ENCODE measurements at regions not wholly inside any gene's neighbourhood (a gene's known extent, or its start where the extent isn't known, plus 50 kb on each side); places are given as distances from the start of the nearest gene placed in this dataset.
A peak's percentile ranks its signal among the peaks of the same experiment; 100 is the strongest.

GRCh38 chr2:8541636-8542035 lies 140.2 kb upstream of the ID2 start:
- Mint-ChIP-seq H3K4me1 (ENCODE audit: unreplicated experiment) (peaks cover 65% of the 10 kb centered on the region), H3K9me3 (no peaks in the 10 kb centered on the region), H3K36me3 (no peaks in the 10 kb centered on the region), H3K4me3 (peak overlapping the region; percentile 42), H3K27ac (peak overlapping the region; percentile 97), H3K27me3 (no peaks in the 10 kb centered on the region)
- no peak for DNase-seq (ENCODE audit: extremely low spot score, unreplicated experiment)
- no peak for TF ChIP-seq CTCF (conservative IDR thresholded peaks at IDR 0.05)

- peaks cover 67% of the 10 kb centered on the region for H3K4me1 Mint-ChIP-seq (ENCODE audit: unreplicated experiment)
- no peak for DNase-seq (ENCODE audit: extremely low spot score, unreplicated experiment)
- H3K27me3 Mint-ChIP-seq, result no peaks in the 10 kb centered on the region
- H3K4me3 Mint-ChIP-seq, result no peak overlapping the region
- no peaks in the 10 kb centered on the region for H3K9me3 Mint-ChIP-seq
- no peaks in the 10 kb centered on the region for H3K36me3 Mint-ChIP-seq
- TF ChIP-seq CTCF (conservative IDR thresholded peaks at IDR 0.05), result no peak
- H3K27ac Mint-ChIP-seq, result no peak overlapping the region
Observed at GRCh38 chr2:8542381-8543059, 139.3 kb upstream of the ID2 start.

GRCh38 chr2:8543060-8543382 lies 138.8 kb upstream of the ID2 start:
- Mint-ChIP-seq H3K36me3 (no peaks in the 10 kb centered on the region), H3K9me3 (no peaks in the 10 kb centered on the region), H3K4me3 (no peak overlapping the region), H3K4me1 (ENCODE audit: unreplicated experiment) (peaks cover 65% of the 10 kb centered on the region), H3K27me3 (no peaks in the 10 kb centered on the region), H3K27ac (no peak overlapping the region)
- DNase-seq (ENCODE audit: extremely low spot score, unreplicated experiment), result no peak
- no peak for TF ChIP-seq CTCF (conservative IDR thresholded peaks at IDR 0.05)

- DNase-seq (ENCODE audit: extremely low spot score, unreplicated experiment), result no peak
- no peak overlapping the region for H3K27ac Mint-ChIP-seq
Observed at GRCh38 chr2:8543383-8544170, 138.3 kb upstream of the ID2 start.

GRCh38 chr2:8544171-8544785 lies 137.6 kb upstream of the ID2 start:
- no peaks in the 10 kb centered on the region for H3K36me3 Mint-ChIP-seq
- no peak overlapping the region for H3K27ac Mint-ChIP-seq
- no peak for DNase-seq (ENCODE audit: extremely low spot score, unreplicated experiment)
- no peaks in the 10 kb centered on the region for H3K27me3 Mint-ChIP-seq
- no peaks in the 10 kb centered on the region for H3K9me3 Mint-ChIP-seq
- TF ChIP-seq CTCF (conservative IDR thresholded peaks at IDR 0.05), result no peak
- no peak overlapping the region for H3K4me3 Mint-ChIP-seq
- H3K4me1 Mint-ChIP-seq (ENCODE audit: unreplicated experiment), result peaks cover 66% of the 10 kb centered on the region

More at GRCh38 chr2:8543383-8544170, 138.3 kb upstream of the ID2 start:
- no peaks in the 10 kb centered on the region for H3K36me3 Mint-ChIP-seq
- TF ChIP-seq CTCF (conservative IDR thresholded peaks at IDR 0.05), result no peak
- H3K4me3 Mint-ChIP-seq, result no peak overlapping the region
- H3K27me3 Mint-ChIP-seq, result no peaks in the 10 kb centered on the region
- peaks cover 63% of the 10 kb centered on the region for H3K4me1 Mint-ChIP-seq (ENCODE audit: unreplicated experiment)
- H3K9me3 Mint-ChIP-seq, result no peaks in the 10 kb centered on the region

Data from type B pancreatic cell (in vitro differentiated cells).